PC-3 (cell line): ENCODE measurements at regions not wholly inside any gene's neighbourhood (a gene's known extent, or its start where the extent isn't known, plus 50 kb on each side); places are given as distances from the start of the nearest gene placed in this dataset.

ENCODE experiments used
- ATAC-seq: fragments of 200-7000 bp; cut with Tn5 transposase; 2 replicates; pipeline ENCODE4 v1.9.1; 2020; ENCODE audit warnings: mild to moderate bottlenecking, moderate library complexity
- BruUV-seq: library from RNA; stranded (reverse); fragments of 400-500 nt; replicated peaks from 2 replicates; lab custom pipeline; 2021; lab: Mats Ljungman, UMichigan
- CTCF ChIA-PET: fragments of 300-600 bp; sonication (Branson Sonifier 250); formaldehyde crosslinking; loops from one replicate; lab custom pipeline; 2022; ENCODE audit warnings: antibody characterized with exemption; lab: Charles Lee
- POLR2A ChIA-PET: fragments of 300-600 bp; sonication (Branson Sonifier 250); formaldehyde crosslinking; loops from one replicate; lab custom pipeline; 2022; ENCODE audit warnings: antibody characterized with exemption; ENCODE audit not compliant: unreplicated experiment; lab: Charles Lee
- DNase-seq: peaks from one replicate; pipeline ENCODE4 v3.0.0-alpha.2; 2015
- H2AFZ ChIP-seq: fragments of 300-600 bp; sonication (generic); 2 replicates; pipeline ENCODE4 v1.6.0; 2016; ENCODE audit warnings: antibody characterized with exemption, low read length
- H3F3A ChIP-seq: fragments of 300-600 bp; sonication (generic); one replicate; pipeline ENCODE4 v1.6.0; 2017; ENCODE audit warnings: antibody characterized with exemption, low read length, control low read depth, mild to moderate bottlenecking; ENCODE audit not compliant: unreplicated experiment
- H3K27ac ChIP-seq: fragments of 300-600 bp; sonication (generic); 2 replicates; pipeline ENCODE4 v1.5.1; 2016; ENCODE audit warnings: mild to moderate bottlenecking, low read length
- H3K27me3 ChIP-seq: fragments of 300-600 bp; sonication (generic); 2 replicates; pipeline ENCODE4 v1.6.1; 2016; ENCODE audit warnings: low read length, mixed read lengths
- H3K36me3 ChIP-seq: fragments of 300-600 bp; sonication (generic); 2 replicates; pipeline ENCODE4 v1.6.1; 2016; ENCODE audit warnings: low read depth, mixed run types, low read length, mixed read lengths
- H3K4me1 ChIP-seq: fragments of 300-600 bp; sonication (generic); 2 replicates; pipeline ENCODE4 v1.5.1; 2016; ENCODE audit warnings: low read length; ENCODE audit not compliant: insufficient read depth
- H3K4me2 ChIP-seq: fragments of 300-600 bp; sonication (generic); 2 replicates; pipeline ENCODE4 v1.6.0; 2016; ENCODE audit warnings: low read length
- H3K4me3 ChIP-seq: fragments of 300-600 bp; sonication (generic); 2 replicates; pipeline ENCODE4 v1.5.1; 2016; ENCODE audit warnings: mild to moderate bottlenecking, low read length, mixed read lengths
- H3K79me2 ChIP-seq: fragments of 300-600 bp; sonication (generic); 2 replicates; pipeline ENCODE4 v1.6.1; 2017; ENCODE audit warnings: low read length, mixed read lengths
- H3K9ac ChIP-seq: fragments of 300-600 bp; sonication (generic); 2 replicates; pipeline ENCODE4 v1.6.0; 2016; ENCODE audit warnings: mild to moderate bottlenecking, low read length
- H3K9me2 ChIP-seq: fragments of 300-600 bp; sonication (generic); replicated peaks from 2 replicates; pipeline ENCODE4 v1.6.1; 2016; ENCODE audit warnings: mixed run types, low read length, mixed read lengths
- H3K9me3 ChIP-seq: fragments of 300-600 bp; sonication (generic); 2 replicates; pipeline ENCODE4 v1.6.1; 2016; ENCODE audit warnings: low read length, mixed read lengths
- H4K20me1 ChIP-seq: fragments of 300-600 bp; sonication (generic); 2 replicates; pipeline ENCODE4 v1.6.1; 2016; ENCODE audit warnings: low read length, mixed read lengths
- EZH2 ChIP-seq: fragments of 300-600 bp; sonication (generic); IDR thresholded peaks from one replicate; pipeline ENCODE4 v1.6.1; 2017; ENCODE audit warnings: antibody characterized with exemption, mild to moderate bottlenecking, low read length; ENCODE audit not compliant: unreplicated experiment
- EZH2phosphoT487 ChIP-seq: fragments of 300-600 bp; sonication (generic); IDR thresholded peaks from 2 replicates; pipeline ENCODE4 v1.6.1; 2018; ENCODE audit warnings: mild to moderate bottlenecking, antibody characterized with exemption, low read length, borderline replicate concordance
- intact Hi-C: fragments of 100-400 bp; cut with micrococcal nuclease; formaldehyde crosslinking; loops from 2 replicates; pipeline ENCODE4 v1.9.0; 2023
- TF ChIP-seq, protein P1 (sequence below): fragments of 300-600 bp; sonication (generic); conservative IDR thresholded peaks from 2 replicates; pipeline ENCODE4 v1.5.1; 2017; ENCODE audit warnings: antibody characterized with exemption, low read depth, mild to moderate bottlenecking, low read length

DNA sequence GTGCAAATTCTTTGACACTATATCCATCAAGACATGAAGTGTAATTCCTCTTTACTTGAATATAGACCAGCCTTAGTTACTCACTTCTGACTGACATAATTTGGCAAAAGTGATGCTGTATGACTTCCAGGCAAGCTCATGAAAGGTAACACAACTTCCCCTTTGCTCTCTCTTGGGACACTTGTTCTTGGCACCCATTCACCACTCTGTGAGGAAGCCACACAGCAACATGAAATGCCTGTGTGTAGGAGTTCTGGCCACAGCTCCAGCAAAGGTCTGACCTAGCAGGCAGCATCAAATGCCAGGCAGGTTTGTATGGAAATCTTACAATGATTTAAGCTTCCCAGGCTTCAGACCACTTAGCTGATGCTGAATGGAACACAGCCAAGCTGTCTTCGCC lies 280.3 kb downstream of the PDHA2 start:
- no peak for ATAC-seq

DNA sequence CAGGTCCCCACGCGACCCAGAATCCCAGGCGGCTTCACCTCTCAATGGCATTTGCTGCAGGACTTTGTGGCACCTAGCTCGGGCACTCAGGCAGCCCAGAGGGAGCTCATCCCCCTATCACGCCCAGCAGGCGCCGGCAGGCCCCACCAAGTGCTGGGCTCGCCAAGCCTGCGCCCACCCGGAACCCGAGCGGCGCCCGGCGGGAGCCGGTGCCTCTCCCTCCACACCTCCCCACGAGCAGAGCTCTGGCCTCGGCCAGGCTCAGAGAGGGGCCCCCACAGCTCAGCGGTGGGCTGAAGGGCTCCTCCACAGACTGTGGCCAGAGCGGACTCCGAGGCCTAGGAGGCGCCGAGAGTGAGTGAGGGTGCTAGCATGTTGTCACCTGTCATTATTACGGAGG lies 286.3 kb downstream of the PDHA2 start:
- ChIA-PET POLR2A (no interaction called here), CTCF (no interaction called here)
- Histone ChIP-seq H2AFZ (no peak overlapping the region), H3K9me2 (no peaks in the 10 kb centered on the region), H3F3A (no peaks in the 10 kb centered on the region), H3K9ac (no peak overlapping the region), H4K20me1 (no peaks in the 10 kb centered on the region), H3K27me3 (no peaks in the 10 kb centered on the region), H3K27ac (no peak overlapping the region), H3K4me1 (no peaks in the 10 kb centered on the region), H3K4me2 (no peak overlapping the region), H3K79me2 (no peaks in the 10 kb centered on the region), H3K9me3 (no peaks in the 10 kb centered on the region), H3K36me3 (no peaks in the 10 kb centered on the region), H3K4me3 (no peak overlapping the region)
- TF ChIP-seq, protein P1, sequence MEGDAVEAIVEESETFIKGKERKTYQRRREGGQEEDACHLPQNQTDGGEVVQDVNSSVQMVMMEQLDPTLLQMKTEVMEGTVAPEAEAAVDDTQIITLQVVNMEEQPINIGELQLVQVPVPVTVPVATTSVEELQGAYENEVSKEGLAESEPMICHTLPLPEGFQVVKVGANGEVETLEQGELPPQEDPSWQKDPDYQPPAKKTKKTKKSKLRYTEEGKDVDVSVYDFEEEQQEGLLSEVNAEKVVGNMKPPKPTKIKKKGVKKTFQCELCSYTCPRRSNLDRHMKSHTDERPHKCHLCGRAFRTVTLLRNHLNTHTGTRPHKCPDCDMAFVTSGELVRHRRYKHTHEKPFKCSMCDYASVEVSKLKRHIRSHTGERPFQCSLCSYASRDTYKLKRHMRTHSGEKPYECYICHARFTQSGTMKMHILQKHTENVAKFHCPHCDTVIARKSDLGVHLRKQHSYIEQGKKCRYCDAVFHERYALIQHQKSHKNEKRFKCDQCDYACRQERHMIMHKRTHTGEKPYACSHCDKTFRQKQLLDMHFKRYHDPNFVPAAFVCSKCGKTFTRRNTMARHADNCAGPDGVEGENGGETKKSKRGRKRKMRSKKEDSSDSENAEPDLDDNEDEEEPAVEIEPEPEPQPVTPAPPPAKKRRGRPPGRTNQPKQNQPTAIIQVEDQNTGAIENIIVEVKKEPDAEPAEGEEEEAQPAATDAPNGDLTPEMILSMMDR: no peak
- TF ChIP-seq EZH2phosphoT487: no peak
- TF ChIP-seq EZH2: no peak
- ATAC-seq: no peak
- no peak for DNase-seq
- intact Hi-C loops: no loop called here
- no TSS peak for BruUV-seq

More for the DNA sequence above, 280.3 kb downstream of the PDHA2 start:
- Histone ChIP-seq H3K4me3 (no peak overlapping the region), H3K9ac (no peak overlapping the region), H3K9me2 (no peaks in the 10 kb centered on the region), H3K27me3 (no peaks in the 10 kb centered on the region), H3K9me3 (no peaks in the 10 kb centered on the region), H3K27ac (no peak overlapping the region), H3K36me3 (no peaks in the 10 kb centered on the region), H3F3A (no peaks in the 10 kb centered on the region), H2AFZ (no peak overlapping the region), H4K20me1 (no peaks in the 10 kb centered on the region), H3K4me2 (no peak overlapping the region), H3K79me2 (no peaks in the 10 kb centered on the region), H3K4me1 (no peaks in the 10 kb centered on the region)
- no TSS peak for BruUV-seq
- POLR2A ChIA-PET: no interaction called here
- CTCF ChIA-PET: no interaction called here
- DNase-seq: no peak
- intact Hi-C loops: no loop called here
- TF ChIP-seq EZH2phosphoT487 (no peak), EZH2 (no peak)

DNA sequence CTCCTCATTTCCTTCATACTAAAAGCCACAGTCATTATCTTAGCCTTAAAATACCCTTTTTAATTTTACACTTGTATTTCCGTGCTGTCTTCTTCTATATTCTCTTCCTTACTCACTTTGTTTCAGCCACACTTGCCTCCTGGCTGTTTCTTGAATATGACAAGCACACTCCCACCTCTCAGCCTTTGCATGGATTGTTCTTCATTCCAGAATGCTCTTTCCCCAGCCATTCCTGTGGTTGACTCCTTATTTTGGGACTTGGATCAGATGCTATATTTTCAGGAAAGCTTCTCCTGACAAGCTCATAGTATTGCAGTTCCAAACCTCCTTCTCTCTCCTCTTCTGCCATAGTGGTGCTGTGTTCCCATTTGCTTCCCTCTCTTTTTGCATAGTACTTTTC lies 291.3 kb downstream of the PDHA2 start:
- no peak overlapping the region for H2AFZ ChIP-seq
- TF ChIP-seq EZH2 (no peak), EZH2phosphoT487 (no peak)
- TF ChIP-seq, protein P1: no peak
- no peaks in the 10 kb centered on the region for H3K4me1 ChIP-seq
- intact Hi-C loops: no loop called here
- no peaks in the 10 kb centered on the region for H3K27me3 ChIP-seq
- DNase-seq (no peak), ATAC-seq (no peak)
- POLR2A ChIA-PET: no interaction called here
- no peaks in the 10 kb centered on the region for H3K9me3 ChIP-seq
- H3K9ac ChIP-seq: no peak overlapping the region
- H3K9me2 ChIP-seq: no peaks in the 10 kb centered on the region
- H3K4me3 ChIP-seq: no peak overlapping the region
- BruUV-seq: no TSS peak
- no peak overlapping the region for H3K27ac ChIP-seq
- no peaks in the 10 kb centered on the region for H3F3A ChIP-seq
- no peak overlapping the region for H3K4me2 ChIP-seq
- CTCF ChIA-PET: no interaction called here
- H4K20me1 ChIP-seq: no peaks in the 10 kb centered on the region
- no peaks in the 10 kb centered on the region for H3K79me2 ChIP-seq
- no peaks in the 10 kb centered on the region for H3K36me3 ChIP-seq
